H1 (cell line): ENCODE measurements at regions not wholly inside any gene's neighbourhood (a gene's known extent, or its start where the extent isn't known, plus 50 kb on each side); places are given as distances from the start of the nearest gene placed in this dataset.

ENCODE experiments used
- CTCF ChIA-PET: fragments of 300-600 bp; sonication (Branson Sonifier 250); formaldehyde crosslinking; loops from one replicate; lab custom pipeline; 2021; ENCODE audit not compliant: partially characterized antibody; lab: Charles Lee
- POLR2A ChIA-PET: fragments of 300-600 bp; sonication (Branson Sonifier 250); formaldehyde crosslinking; loops from one replicate; lab custom pipeline; 2021; ENCODE audit warnings: inconsistent platforms; ENCODE audit not compliant: partially characterized antibody; lab: Charles Lee
- DNase-seq, 2 experiments: peaks; one replicate each; pipeline versions ENCODE4 v3.0.0 to v3.0.0-alpha.2; 2010 to 2022; ENCODE audit warnings: low spot score in 2 of 2, low read depth in 1 of 2, mixed read lengths in 1 of 2
- FAIRE-seq: peaks from 2 replicates; lab custom pipeline; 2011; peaks lifted over from hg19 to GRCh38; lab: Jason Lieb, UNC
- H2AFZ ChIP-seq: 2 replicates; pipeline ENCODE4 v1.8.1; 2012; ENCODE audit warnings: low read length, inconsistent platforms
- H2AK5ac ChIP-seq: 2 replicates; pipeline ENCODE4 v1.6.1; 2013; ENCODE audit warnings: low read depth, low read length
- H2BK120ac ChIP-seq: replicated peaks from 2 replicates; pipeline ENCODE3; 2013; ENCODE audit warnings: low read depth, low read length, inconsistent platforms
- H2BK12ac ChIP-seq: 2 replicates; pipeline ENCODE4 v1.6.1; 2013; ENCODE audit warnings: low read depth, low read length
- H2BK15ac ChIP-seq: 2 replicates; pipeline ENCODE4 v1.6.1; 2013; ENCODE audit warnings: low read length
- H2BK20ac ChIP-seq: 2 replicates; pipeline ENCODE4 v1.6.1; 2013; ENCODE audit warnings: low read length
- H2BK5ac ChIP-seq: 2 replicates; pipeline ENCODE4 v1.6.1; 2013; ENCODE audit warnings: low read depth, low read length
- H3K14ac ChIP-seq: 2 replicates; pipeline ENCODE4 v1.6.1; 2013; ENCODE audit warnings: inconsistent platforms; ENCODE audit not compliant: insufficient read length
- H3K18ac ChIP-seq: 2 replicates; pipeline ENCODE4 v1.6.1; 2013; ENCODE audit warnings: low read length; ENCODE audit errors: extremely low read depth
- H3K23ac ChIP-seq: 2 replicates; pipeline ENCODE4 v1.6.1; 2013; ENCODE audit warnings: inconsistent platforms; ENCODE audit not compliant: insufficient read length
- H3K23me2 ChIP-seq: 2 replicates; pipeline ENCODE4 v1.6.1; 2013; ENCODE audit warnings: low read depth, low read length
- H3K27ac ChIP-seq: 2 replicates; pipeline ENCODE4 v1.6.1; 2011; ENCODE audit warnings: low read depth, low read length, inconsistent platforms
- H3K27me3 ChIP-seq, 4 experiments: replicated peaks in 1 of 4; 1 replicate in 1 of 4; 2 replicates in 3 of 4; pipeline versions ENCODE4 v1.6.1 to v1.8.1; 2011 to 2013; ENCODE audit warnings: low read length in 3 of 4, mild to moderate bottlenecking in 3 of 4, inconsistent platforms in 2 of 4, mixed read lengths in 2 of 4, moderate library complexity in 1 of 4; ENCODE audit not compliant: control insufficient read depth in 3 of 4, insufficient read depth in 3 of 4; ENCODE audit errors: extremely low read depth in 1 of 4
- H3K36me3 ChIP-seq, 4 experiments: 2 replicates each; pipeline versions ENCODE4 v1.6.1 to v1.8.1; 2011 to 2013; ENCODE audit warnings: mild to moderate bottlenecking in 4 of 4, low read length in 3 of 4, moderate library complexity in 2 of 4, control low read depth in 1 of 4, inconsistent platforms in 1 of 4; ENCODE audit not compliant: insufficient read depth in 4 of 4, control insufficient read depth in 2 of 4
- H3K4ac ChIP-seq: replicated peaks from 2 replicates; pipeline ENCODE3; 2013; ENCODE audit warnings: low read length, low read depth, mixed read lengths, inconsistent platforms; ENCODE audit not compliant: insufficient read length
- H3K4me1 ChIP-seq, 4 experiments: replicated peaks in 1 of 4; 1 replicate in 1 of 4; 2 replicates in 3 of 4; pipeline versions ENCODE4 v1.6.1 to v1.8.1; 2011 to 2013; ENCODE audit warnings: low read length in 3 of 4, inconsistent platforms in 2 of 4, mixed read lengths in 1 of 4; ENCODE audit not compliant: insufficient read depth in 4 of 4, control insufficient read depth in 3 of 4
- H3K4me2 ChIP-seq, 2 experiments: 2 replicates each; pipeline versions ENCODE4 v1.6.1 to v1.8.1; 2011 to 2013; ENCODE audit warnings: low read depth in 2 of 2, low read length in 2 of 2, control low read depth in 1 of 2, inconsistent platforms in 1 of 2, mild to moderate bottlenecking in 1 of 2; ENCODE audit not compliant: insufficient read depth in 1 of 2
- H3K4me3 ChIP-seq, 4 experiments: fragments of 200-600, 300-600 bp in 1 of 4; sonication (generic), shearing (Covaris generic), sonication (Bioruptor Twin) in 1 of 4; 2 replicates each; pipeline versions ENCODE4 v1.5.1 to v1.8.1; 2011 to 2016; ENCODE audit warnings: low read length in 4 of 4, low read depth in 3 of 4, control low read depth in 2 of 4, inconsistent platforms in 2 of 4, mild to moderate bottlenecking in 2 of 4, mixed read lengths in 1 of 4, moderate library complexity in 1 of 4; ENCODE audit not compliant: insufficient read depth in 2 of 4; ENCODE audit errors: extremely low read depth in 1 of 4
- H3K56ac ChIP-seq: replicated peaks from 2 replicates; pipeline ENCODE3; 2013; ENCODE audit warnings: low read depth, mild to moderate bottlenecking, mixed read lengths, low read length, inconsistent platforms; ENCODE audit not compliant: insufficient read length
- H3K79me1 ChIP-seq: 2 replicates; pipeline ENCODE4 v1.6.1; 2013; ENCODE audit warnings: low read depth, low read length, control low read depth
- H3K79me2 ChIP-seq, 2 experiments: 2 replicates each; pipeline versions ENCODE4 v1.6.1 to v1.8.1; 2012 to 2013; ENCODE audit warnings: low read length in 2 of 2, mild to moderate bottlenecking in 2 of 2, inconsistent platforms in 1 of 2; ENCODE audit not compliant: insufficient read depth in 2 of 2, control insufficient read depth in 1 of 2
- H3K9ac ChIP-seq, 4 experiments: replicated peaks in 1 of 4; 1 replicate in 1 of 4; 2 replicates in 3 of 4; pipeline versions ENCODE4 v1.6.1 to v1.8.1; 2011 to 2013; ENCODE audit warnings: low read depth in 3 of 4, low read length in 3 of 4, control low read depth in 2 of 4, mild to moderate bottlenecking in 2 of 4, moderate library complexity in 2 of 4, inconsistent platforms in 1 of 4; ENCODE audit errors: extremely low read depth in 1 of 4
- H3K9me3 ChIP-seq, 2 experiments: 2 replicates each; pipeline versions ENCODE4 v1.6.1 to v1.8.1; 2012 to 2013; ENCODE audit warnings: mild to moderate bottlenecking in 2 of 2, moderate library complexity in 2 of 2, control low read depth in 1 of 2, inconsistent platforms in 1 of 2, low read depth in 1 of 2, low read length in 1 of 2, mixed read lengths in 1 of 2; ENCODE audit not compliant: insufficient read depth in 2 of 2
- H4K20me1 ChIP-seq, 2 experiments: replicated peaks in 1 of 2; 2 replicates each; pipeline versions ENCODE3 to v1.8.1; 2011 to 2013; ENCODE audit warnings: inconsistent platforms in 2 of 2, low read length in 2 of 2, mild to moderate bottlenecking in 1 of 2; ENCODE audit not compliant: insufficient read depth in 2 of 2, control insufficient read depth in 1 of 2
- H4K5ac ChIP-seq: 2 replicates; pipeline ENCODE4 v1.6.1; 2013; ENCODE audit warnings: low read length, low read depth, mixed read lengths, inconsistent platforms; ENCODE audit not compliant: insufficient read length
- H4K8ac ChIP-seq: 2 replicates; pipeline ENCODE4 v1.8.0; 2013; ENCODE audit warnings: mild to moderate bottlenecking, moderate library complexity, low read length, inconsistent platforms; ENCODE audit not compliant: insufficient read depth; ENCODE audit errors: extremely low read depth
- H4K91ac ChIP-seq: replicated peaks from 2 replicates; pipeline ENCODE3; 2013; ENCODE audit warnings: low read length, mixed read lengths, inconsistent platforms; ENCODE audit not compliant: insufficient read length
- CTCF ChIP-seq, 3 experiments: IDR thresholded peaks; 1 replicate in 2 of 3; 2 replicates in 1 of 3; pipeline versions ENCODE4 v1.5.1 to v1.6.1; 2011; ENCODE audit warnings: low read length in 3 of 3, mild to moderate bottlenecking in 3 of 3, inconsistent platforms in 2 of 3, low read depth in 1 of 3, moderate library complexity in 1 of 3; ENCODE audit not compliant: insufficient read depth in 1 of 3; ENCODE audit errors: control extremely low read depth in 1 of 3
- NANOG ChIP-seq: IDR thresholded peaks from 2 replicates; pipeline ENCODE4 v1.6.1; 2011; ENCODE audit warnings: low read length, low read depth, mild to moderate bottlenecking, inconsistent platforms; ENCODE audit not compliant: insufficient read depth, poor library complexity, severe bottlenecking
- WGBS, 2 experiments: shearing (Covaris generic) in 1 of 2; methylation state at CpG; one replicate each; pipeline versions ENCODE4 v1.1.6 to v1.1.7; 2013 to 2015; ENCODE audit warnings: low lambda C conversion rate in 2 of 2, mixed read lengths in 2 of 2, inconsistent platforms in 1 of 2, low coverage in 1 of 2, missing lambda C conversion rate in 1 of 2; ENCODE audit not compliant: insufficient replicate concordance in 2 of 2, insufficient coverage in 1 of 2, insufficient read length in 1 of 2; ENCODE audit errors: extremely low coverage in 1 of 2, missing lambda C conversion rate in 1 of 2; 5-methylcytosine and 5-hydroxymethylcytosine counted together

GRCh38 chr7:36021917-36022550 is 131.0 kb upstream of the EEPD1 start:
- Histone ChIP-seq H3K18ac (0 out of 2 replicates have a peak overlapping the region, but pooled peaks have one; percentile 57), H3K56ac (no peak overlapping the region), H2BK15ac (0 out of 2 replicates have a peak overlapping the region, but pooled peaks have one; percentile 77), H3K9me3 (no peaks in the 10 kb centered on the region), H3K4ac (no peak overlapping the region), H3K36me3 (no peaks in the 10 kb centered on the region), H3K27me3 (no peaks in the 10 kb centered on the region)
- TF ChIP-seq CTCF (IDR thresholded peaks at IDR 0.05; ENCODE audit: control extremely low read depth in 1 of 3, insufficient read depth in 1 of 3, low read depth in 1 of 3, low read length in 3 of 3) (peak in 1 of 3 experiments; percentile 11; a peak in 1 of 4 replicates), NANOG (no peak)
- TF ChIP-seq, all 59 proteins: peak for 1
- H3K4me3 ChIP-seq, result no peak overlapping the region
- no peaks in the 10 kb centered on the region for H3K79me1 ChIP-seq
- no peak overlapping the region for H4K5ac ChIP-seq
- H4K8ac ChIP-seq, result no peak overlapping the region; the same call in 1 of the 2 replicates
- FAIRE-seq (no peak), DNase-seq (no peak)
- no peak overlapping the region for H2AFZ ChIP-seq
- CTCF ChIA-PET, result interaction anchor here (0.9 to 4.1 kb wide), 35 partner anchors 10 to 298 kb away, joined by 3 to 45 read pairs (median 5); no protein-coding TSS in a partner anchor
- H2BK5ac ChIP-seq, result peak overlapping the region; percentile 32; the same call in 1 of the 2 replicates
- no peak overlapping the region for H3K23ac ChIP-seq
- 95% methylated on average over 11 of the region's 11 CpGs; no CpG with 5 or more reads in 1 of the 2 experiments for WGBS, 2 experiments
- POLR2A ChIA-PET, result no interaction called here
- no peak overlapping the region for H2AK5ac ChIP-seq
- no peak overlapping the region for H4K91ac ChIP-seq
- H3K14ac ChIP-seq, result no peak overlapping the region
- H4K20me1 ChIP-seq, result no peaks in the 10 kb centered on the region
- no peak overlapping the region for H3K27ac ChIP-seq
- H3K9ac ChIP-seq, result no peak overlapping the region
- H3K79me2 ChIP-seq, result no peaks in the 10 kb centered on the region
- no peaks in the 10 kb centered on the region; a peak in 1 of 7 replicates for H3K4me1 ChIP-seq
- no peak overlapping the region for H2BK120ac ChIP-seq
- H2BK20ac ChIP-seq, result 0 out of 2 replicates have a peak overlapping the region, but pooled peaks have one; percentile 13
- H3K4me2 ChIP-seq, result no peak overlapping the region
- no peaks in the 10 kb centered on the region for H3K23me2 ChIP-seq
- peak overlapping the region; percentile 91; the same call in 1 of the 2 replicates for H2BK12ac ChIP-seq
